GM21447 (cell line): ENCODE measurements at regions not wholly inside any gene's neighbourhood (a gene's known extent, or its start where the extent isn't known, plus 50 kb on each side); places are given as distances from the start of the nearest gene placed in this dataset.
A peak's percentile ranks its signal among the peaks of the same experiment; 100 is the strongest.
"Not testable (repeated sequence)": the region's sequence is repeated elsewhere in the genome, so short reads cannot be mapped to it uniquely, and the experiment has no call there.

Source experiments
- ATAC-seq: cut with Tn5 transposase; IDR thresholded peaks from one replicate; pipeline ENCODE4 v1.9.1; 2021; ENCODE audit not compliant: unreplicated experiment

GRCh38 chr17:15860774-15861173, 84.2 kb upstream of the ADORA2B start:
- ATAC-seq = peak; percentile 62

GRCh38 chr17:15864061-15864460, 80.9 kb upstream of the ADORA2B start:
- not testable (repeated sequence) for ATAC-seq

GRCh38 chr17:15864472-15864871, 80.5 kb upstream of the ADORA2B start:
- ATAC-seq = not testable (repeated sequence)

- ATAC-seq = not testable (repeated sequence)
Observed at GRCh38 chr17:15866015-15866414, 78.9 kb upstream of the ADORA2B start.

GRCh38 chr17:15867331-15867730, 77.6 kb upstream of the ADORA2B start:
- ATAC-seq = not testable (repeated sequence)

GRCh38 chr17:15869868-15870267, 75.1 kb upstream of the ADORA2B start:
- ATAC-seq = not testable (repeated sequence)

GRCh38 chr17:15872677-15873076, 72.3 kb upstream of the ADORA2B start:
- ATAC-seq = not testable (repeated sequence)

- not testable (repeated sequence) for ATAC-seq
Observed at GRCh38 chr17:15877882-15878500, 66.9 kb upstream of the ADORA2B start.

- ATAC-seq = no peak
Observed at GRCh38 chr17:15882058-15882720, 62.7 kb upstream of the ADORA2B start.

GRCh38 chr17:15882777-15883176, 62.2 kb upstream of the ADORA2B start:
- no peak for ATAC-seq

- ATAC-seq = no peak
Observed at GRCh38 chr17:15883617-15884111, 61.3 kb upstream of the ADORA2B start.

GRCh38 chr17:15884731-15885130, 60.2 kb upstream of the ADORA2B start:
- no peak for ATAC-seq

- ATAC-seq = no peak
Observed at GRCh38 chr17:15885770-15886169, 59.2 kb upstream of the ADORA2B start.

- ATAC-seq = no peak
Observed at GRCh38 chr17:15886221-15886620, 58.7 kb upstream of the ADORA2B start.

- no peak for ATAC-seq
Observed at GRCh38 chr17:15886804-15887203, 58.1 kb upstream of the ADORA2B start.

GRCh38 chr17:15888436-15888835, 56.5 kb upstream of the ADORA2B start:
- no peak for ATAC-seq

- no peak for ATAC-seq
Observed at GRCh38 chr17:15890279-15890892, 54.5 kb upstream of the ADORA2B start.

- no peak for ATAC-seq
Observed at GRCh38 chr17:15891318-15891717, 53.6 kb upstream of the ADORA2B start.

GRCh38 chr17:15892244-15892643, 52.7 kb upstream of the ADORA2B start:
- ATAC-seq = no peak

GRCh38 chr17:15892731-15893657, 51.9 kb upstream of the ADORA2B start:
- ATAC-seq = no peak

GRCh38 chr17:15893658-15894024, 51.3 kb upstream of the ADORA2B start:
- ATAC-seq = no peak
